ENCODE measurements at regions not wholly inside any gene's neighbourhood (a gene's known extent, or its start where the extent isn't known, plus 50 kb on each side); places are given as distances from the start of the nearest gene placed in this dataset.

DNA sequence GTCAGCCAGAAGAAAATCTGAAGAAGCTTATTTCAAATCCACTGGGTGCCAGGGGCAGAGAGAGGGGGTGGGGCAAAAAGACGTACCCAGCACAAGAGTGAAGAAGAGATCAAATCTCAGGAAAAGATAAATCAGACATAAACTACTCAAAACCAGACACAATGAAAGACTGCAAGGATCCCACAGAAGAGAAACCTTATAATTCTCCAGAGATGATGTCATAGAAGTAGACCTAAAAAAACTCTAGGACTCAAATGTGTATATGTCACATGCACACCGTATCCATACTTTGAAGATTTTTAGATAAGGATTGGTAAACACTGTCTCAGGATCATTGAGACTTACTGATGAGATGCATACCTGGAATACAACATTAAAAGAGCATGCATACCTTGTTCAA is 98.5 kb upstream of the PIK3CG start:
- TF ChIP-seq, protein P1, sequence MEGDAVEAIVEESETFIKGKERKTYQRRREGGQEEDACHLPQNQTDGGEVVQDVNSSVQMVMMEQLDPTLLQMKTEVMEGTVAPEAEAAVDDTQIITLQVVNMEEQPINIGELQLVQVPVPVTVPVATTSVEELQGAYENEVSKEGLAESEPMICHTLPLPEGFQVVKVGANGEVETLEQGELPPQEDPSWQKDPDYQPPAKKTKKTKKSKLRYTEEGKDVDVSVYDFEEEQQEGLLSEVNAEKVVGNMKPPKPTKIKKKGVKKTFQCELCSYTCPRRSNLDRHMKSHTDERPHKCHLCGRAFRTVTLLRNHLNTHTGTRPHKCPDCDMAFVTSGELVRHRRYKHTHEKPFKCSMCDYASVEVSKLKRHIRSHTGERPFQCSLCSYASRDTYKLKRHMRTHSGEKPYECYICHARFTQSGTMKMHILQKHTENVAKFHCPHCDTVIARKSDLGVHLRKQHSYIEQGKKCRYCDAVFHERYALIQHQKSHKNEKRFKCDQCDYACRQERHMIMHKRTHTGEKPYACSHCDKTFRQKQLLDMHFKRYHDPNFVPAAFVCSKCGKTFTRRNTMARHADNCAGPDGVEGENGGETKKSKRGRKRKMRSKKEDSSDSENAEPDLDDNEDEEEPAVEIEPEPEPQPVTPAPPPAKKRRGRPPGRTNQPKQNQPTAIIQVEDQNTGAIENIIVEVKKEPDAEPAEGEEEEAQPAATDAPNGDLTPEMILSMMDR (IDR thresholded peaks at IDR 0.05; ENCODE audit: low read depth, low read length): no peak
- TF ChIP-seq EZH2phosphoT487 (IDR thresholded peaks at IDR 0.05; ENCODE audit: low read depth): no peak
